HG03469 (cell line): ENCODE measurements at regions not wholly inside any gene's neighbourhood (a gene's known extent, or its start where the extent isn't known, plus 50 kb on each side); places are given as distances from the start of the nearest gene placed in this dataset.
"Not testable (repeated sequence)": the region's sequence is repeated elsewhere in the genome, so short reads cannot be mapped to it uniquely, and the experiment has no call there.

ENCODE experiments used
- ATAC-seq: cut with Tn5 transposase; IDR thresholded peaks from one replicate; pipeline ENCODE4 v1.9.1; 2021; ENCODE audit warnings: mild to moderate bottlenecking, moderate library complexity, moderate number of reproducible peaks; ENCODE audit not compliant: unreplicated experiment

- ATAC-seq, result not testable (repeated sequence)
These were observed 271.5 kb upstream of the PLGLB2 start for GRCh38 chr2:87476223-87476872.

- ATAC-seq, result not testable (repeated sequence)
These were observed 271.0 kb upstream of the PLGLB2 start for GRCh38 chr2:87476936-87477335.

- ATAC-seq, result not testable (repeated sequence)
These were observed 270.0 kb upstream of the PLGLB2 start for GRCh38 chr2:87477669-87478428.

GRCh38 chr2:87478911-87479310, 269.0 kb upstream of the PLGLB2 start:
- not testable (repeated sequence) for ATAC-seq

GRCh38 chr2:87483093-87483680, 264.7 kb upstream of the PLGLB2 start:
- not testable (repeated sequence) for ATAC-seq

- ATAC-seq, result not testable (repeated sequence)
These were observed 263.5 kb upstream of the PLGLB2 start for GRCh38 chr2:87484363-87484762.

- ATAC-seq, result not testable (repeated sequence)
These were observed 262.4 kb upstream of the PLGLB2 start for GRCh38 chr2:87485455-87485854.

- peak; percentile 66 for ATAC-seq
These were observed 262.0 kb upstream of the PLGLB2 start for GRCh38 chr2:87485884-87486283.

- ATAC-seq, result not testable (repeated sequence)
These were observed 261.5 kb upstream of the PLGLB2 start for GRCh38 chr2:87486413-87486812.

GRCh38 chr2:87488021-87488420, 259.9 kb upstream of the PLGLB2 start:
- ATAC-seq, result not testable (repeated sequence)

GRCh38 chr2:87488991-87489390, 258.9 kb upstream of the PLGLB2 start:
- ATAC-seq, result not testable (repeated sequence)

- ATAC-seq, result not testable (repeated sequence)
These were observed 253.0 kb upstream of the PLGLB2 start for GRCh38 chr2:87494846-87495245.

GRCh38 chr2:87495455-87495854, 252.4 kb upstream of the PLGLB2 start:
- not testable (repeated sequence) for ATAC-seq

GRCh38 chr2:87496036-87497006, 251.6 kb upstream of the PLGLB2 start:
- ATAC-seq, result peak; percentile 59

GRCh38 chr2:87497135-87497534, 250.8 kb upstream of the PLGLB2 start:
- ATAC-seq, result not testable (repeated sequence)

GRCh38 chr2:87497700-87498099, 250.2 kb upstream of the PLGLB2 start:
- not testable (repeated sequence) for ATAC-seq

GRCh38 chr2:87498169-87498853, 249.6 kb upstream of the PLGLB2 start:
- ATAC-seq, result not testable (repeated sequence)

GRCh38 chr2:87498854-87499238, 249.0 kb upstream of the PLGLB2 start:
- ATAC-seq, result not testable (repeated sequence)

- ATAC-seq, result not testable (repeated sequence)
These were observed 248.0 kb upstream of the PLGLB2 start for GRCh38 chr2:87499860-87500259.

- not testable (repeated sequence) for ATAC-seq
These were observed 247.5 kb upstream of the PLGLB2 start for GRCh38 chr2:87500421-87500820.
